Fibroblast of mammary gland (primary cell): ENCODE measurements at regions not wholly inside any gene's neighbourhood (a gene's known extent, or its start where the extent isn't known, plus 50 kb on each side); places are given as distances from the start of the nearest gene placed in this dataset.
A peak's percentile ranks its signal among the peaks of the same experiment; 100 is the strongest.
"Not testable (repeated sequence)": the region's sequence is repeated elsewhere in the genome, so short reads cannot be mapped to it uniquely, and the experiment has no call there.

Experiments
- DNase-seq: peaks from one replicate; pipeline ENCODE4 v3.0.0-alpha.2; 2010; ENCODE audit warnings: low read depth
- H3K4me3 ChIP-seq: 2 replicates; pipeline ENCODE4 v1.5.1; 2011; ENCODE audit warnings: low read depth, mild to moderate bottlenecking, low read length, moderate library complexity; ENCODE audit not compliant: control insufficient read depth

DNA sequence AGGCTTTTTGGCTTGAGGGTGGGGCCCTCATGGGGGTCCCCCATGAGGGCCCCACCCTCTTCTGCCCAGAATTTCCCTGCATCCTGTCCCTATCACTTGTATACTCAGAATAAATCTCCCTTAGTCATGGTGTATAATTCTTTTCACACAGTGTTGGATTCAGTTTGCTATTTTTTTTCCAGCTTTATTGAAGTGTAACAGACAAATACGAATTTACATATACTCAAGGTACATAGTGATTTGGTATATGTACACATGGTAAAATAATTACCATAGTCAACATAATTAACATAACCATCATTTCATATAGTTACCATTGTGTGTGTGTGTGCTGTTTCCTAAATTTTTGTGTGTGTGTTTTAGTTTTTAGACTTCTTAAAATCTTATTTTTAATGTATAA lies 289.4 kb downstream of the CNTNAP3B start:
- H3K4me3 ChIP-seq, DNase-seq: not testable (repeated sequence)

DNA sequence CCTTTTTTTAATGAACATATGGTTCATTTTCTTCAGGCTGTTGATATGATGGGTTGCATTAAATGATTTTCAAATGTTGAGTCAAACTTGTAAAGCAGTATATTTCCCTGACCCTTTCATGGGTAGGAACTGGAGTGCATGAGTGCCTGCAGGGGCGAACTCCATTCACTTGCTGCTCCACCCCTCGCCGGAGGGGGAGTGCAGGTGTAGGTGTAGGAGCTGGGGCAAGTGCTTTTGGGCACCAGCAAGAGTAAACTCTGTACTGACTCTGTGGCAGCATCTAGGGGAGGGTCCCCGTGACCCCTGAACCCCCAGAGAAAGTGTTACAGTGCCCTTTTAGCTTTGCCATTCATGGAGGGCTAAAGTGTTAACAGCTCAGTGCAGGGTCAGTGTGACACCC lies 290.3 kb downstream of the CNTNAP3B start:
- not testable (repeated sequence) for H3K4me3 ChIP-seq, DNase-seq

DNA sequence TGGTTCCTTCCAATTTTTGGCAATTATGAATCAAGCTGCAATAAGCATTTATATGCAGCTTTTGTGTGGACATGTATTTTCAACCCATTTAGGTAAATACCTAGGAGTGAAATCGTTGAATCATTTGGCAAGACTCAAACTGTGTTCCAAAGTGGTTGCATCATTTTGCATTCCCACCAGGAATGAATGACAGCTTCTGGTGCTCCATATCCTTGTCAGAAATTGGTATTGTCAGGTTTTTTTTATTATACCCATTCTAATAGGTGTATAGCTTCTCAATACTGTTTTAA lies 290.7 kb downstream of the CNTNAP3B start:
- not testable (repeated sequence) for H3K4me3 ChIP-seq, DNase-seq

GRCh38 chr9:41837684-41838561 lies 291.3 kb downstream of the CNTNAP3B start:
- H3K4me3 ChIP-seq, DNase-seq: not testable (repeated sequence)

DNA sequence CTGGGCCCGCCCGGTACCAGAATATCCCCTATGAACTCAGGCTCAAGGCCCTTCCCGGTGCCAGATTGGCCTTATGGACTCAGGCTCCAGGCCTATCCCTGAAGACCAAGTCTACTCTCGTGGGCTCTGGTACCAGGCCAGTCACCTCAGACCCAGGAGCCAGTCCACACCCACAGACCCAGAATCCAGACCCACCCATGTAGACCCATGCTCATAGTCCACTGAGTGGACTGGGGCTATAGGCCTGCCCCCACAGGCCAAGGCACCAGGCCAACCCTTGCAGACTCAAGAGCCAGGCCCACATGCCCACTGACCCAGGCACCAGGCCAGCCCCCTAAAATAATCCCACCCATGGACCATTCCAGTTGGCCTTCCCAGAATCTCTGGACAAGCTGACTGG lies 296.1 kb downstream of the CNTNAP3B start:
- not testable (repeated sequence) for DNase-seq

GRCh38 chr9:41824723-41825122 lies 304.5 kb downstream of the CNTNAP3B start:
- not testable (repeated sequence) for DNase-seq

More for the DNA sequence above, 296.1 kb downstream of the CNTNAP3B start:
- not testable (repeated sequence) for H3K4me3 ChIP-seq

DNA sequence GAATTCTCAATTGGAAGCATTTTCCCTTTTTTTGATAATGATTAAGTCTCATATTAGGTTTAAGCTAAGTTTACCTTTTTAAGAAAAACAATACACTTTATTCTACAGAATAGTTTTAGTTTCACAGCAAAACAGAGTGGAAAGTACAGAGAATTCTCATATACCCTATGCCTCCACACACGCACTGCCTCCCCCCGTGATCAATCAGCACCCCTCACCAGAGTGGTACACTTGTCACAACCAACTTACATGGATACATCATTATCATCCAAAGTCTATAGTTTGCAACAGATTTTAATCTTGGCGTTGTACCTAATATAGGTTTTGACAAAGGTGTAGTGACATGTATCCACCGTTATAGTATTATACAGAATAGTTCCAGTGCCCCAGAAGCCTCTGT lies 326.5 kb downstream of the CNTNAP3B start:
- not testable (repeated sequence) for H3K4me3 ChIP-seq, DNase-seq

More at GRCh38 chr9:41824723-41825122, 304.5 kb downstream of the CNTNAP3B start:
- H3K4me3 ChIP-seq: not testable (repeated sequence)

- not testable (repeated sequence) for DNase-seq
Measured at GRCh38 chr9:41798684-41799083, 330.5 kb downstream of the CNTNAP3B start.

GRCh38 chr9:41790719-41791363 lies 338.4 kb downstream of the CNTNAP3B start:
- DNase-seq: peak; percentile 7
- not testable (repeated sequence) for H3K4me3 ChIP-seq

More at GRCh38 chr9:41798684-41799083, 330.5 kb downstream of the CNTNAP3B start:
- not testable (repeated sequence) for H3K4me3 ChIP-seq

DNA sequence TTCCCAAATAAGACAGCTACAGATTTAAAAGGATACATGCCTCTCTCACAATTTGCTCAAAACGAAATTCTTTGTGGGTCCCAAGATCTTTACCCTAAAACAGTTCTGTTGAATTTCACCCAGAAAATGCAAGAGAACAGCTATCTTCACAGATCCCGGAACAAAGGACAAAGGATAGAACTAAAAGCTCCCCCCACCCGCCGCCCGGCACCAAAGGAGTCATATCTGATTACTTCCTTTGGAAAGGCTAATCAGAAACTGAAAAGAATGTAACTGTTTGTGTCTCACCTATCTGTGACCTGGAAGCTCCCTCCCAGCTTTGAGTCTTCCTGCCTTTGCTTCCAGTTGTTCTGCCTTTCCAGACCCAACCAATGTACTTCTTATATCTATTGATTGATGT lies 339.2 kb downstream of the CNTNAP3B start:
- not testable (repeated sequence) for DNase-seq

GRCh38 chr9:41789387-41789786 lies 339.8 kb downstream of the CNTNAP3B start:
- DNase-seq, H3K4me3 ChIP-seq: not testable (repeated sequence)

More for the DNA sequence above, 339.2 kb downstream of the CNTNAP3B start:
- H3K4me3 ChIP-seq: not testable (repeated sequence)

GRCh38 chr9:41787951-41788350 lies 341.3 kb downstream of the CNTNAP3B start:
- DNase-seq, H3K4me3 ChIP-seq: not testable (repeated sequence)

DNA sequence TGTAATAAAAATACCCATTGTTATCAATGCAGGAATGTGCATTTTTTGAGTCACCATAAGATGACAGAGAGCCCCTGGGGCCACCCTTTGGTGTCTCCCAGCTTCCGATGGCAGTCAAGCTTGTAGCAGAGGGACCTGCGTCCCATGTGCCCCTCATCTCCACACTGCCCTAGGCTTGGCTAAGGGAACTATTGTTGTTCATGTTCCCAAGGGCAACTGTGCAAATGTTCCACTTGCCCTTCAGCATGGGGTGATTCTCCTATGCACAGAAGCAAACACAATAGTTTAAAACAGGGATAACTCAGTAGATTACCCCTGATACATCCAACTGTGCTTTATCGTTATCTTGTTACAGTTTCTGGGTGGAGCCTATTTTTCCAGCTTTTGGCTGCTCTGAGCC lies 342.0 kb downstream of the CNTNAP3B start:
- not testable (repeated sequence) for DNase-seq, H3K4me3 ChIP-seq

GRCh38 chr9:41784006-41784405 lies 345.2 kb downstream of the CNTNAP3B start:
- DNase-seq, H3K4me3 ChIP-seq: not testable (repeated sequence)

GRCh38 chr9:41783070-41783810 lies 346.0 kb downstream of the CNTNAP3B start:
- not testable (repeated sequence) for DNase-seq

DNA sequence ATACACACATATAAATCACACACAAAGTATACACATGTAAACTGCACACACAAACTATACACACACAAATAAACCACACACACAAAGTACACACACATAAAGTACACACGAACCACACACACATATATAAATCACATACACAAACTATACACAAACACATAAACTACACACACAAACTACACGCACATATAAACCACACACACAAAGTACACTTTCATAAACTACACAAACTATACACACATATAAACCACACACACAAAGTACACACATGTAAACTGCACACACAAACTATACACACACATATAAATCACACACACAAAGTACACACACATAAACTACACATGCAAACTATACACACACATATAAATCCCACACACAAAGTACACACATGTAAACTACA lies 347.3 kb downstream of the CNTNAP3B start:
- not testable (repeated sequence) for DNase-seq, H3K4me3 ChIP-seq

More at GRCh38 chr9:41783070-41783810, 346.0 kb downstream of the CNTNAP3B start:
- H3K4me3 ChIP-seq: not testable (repeated sequence)

DNA sequence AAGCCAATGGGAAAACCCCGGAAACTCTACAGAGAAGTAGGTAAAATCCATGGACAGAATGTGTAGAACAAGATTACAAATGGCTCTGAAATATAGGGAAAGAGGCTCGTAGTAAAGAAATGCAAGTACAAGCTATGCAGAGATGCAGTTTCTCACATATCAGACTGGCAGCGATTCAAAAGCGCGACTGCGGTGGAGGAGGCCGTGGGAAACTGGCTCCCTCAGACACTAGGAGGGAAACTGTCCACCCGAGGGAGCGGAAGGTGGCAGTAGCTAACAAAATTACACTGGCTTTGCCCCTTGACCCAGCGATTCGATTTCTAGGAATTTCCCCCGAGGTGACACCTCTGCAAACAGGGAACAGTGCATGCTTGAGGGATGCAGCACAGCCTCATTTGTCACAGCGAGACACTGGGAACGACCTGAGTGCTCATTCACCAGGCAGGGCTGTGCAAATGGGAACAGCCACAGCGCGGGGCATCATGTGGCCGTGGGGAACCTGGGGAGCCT lies 349.3 kb downstream of the CNTNAP3B start:
- H3K4me3 ChIP-seq, DNase-seq: not testable (repeated sequence)

DNA sequence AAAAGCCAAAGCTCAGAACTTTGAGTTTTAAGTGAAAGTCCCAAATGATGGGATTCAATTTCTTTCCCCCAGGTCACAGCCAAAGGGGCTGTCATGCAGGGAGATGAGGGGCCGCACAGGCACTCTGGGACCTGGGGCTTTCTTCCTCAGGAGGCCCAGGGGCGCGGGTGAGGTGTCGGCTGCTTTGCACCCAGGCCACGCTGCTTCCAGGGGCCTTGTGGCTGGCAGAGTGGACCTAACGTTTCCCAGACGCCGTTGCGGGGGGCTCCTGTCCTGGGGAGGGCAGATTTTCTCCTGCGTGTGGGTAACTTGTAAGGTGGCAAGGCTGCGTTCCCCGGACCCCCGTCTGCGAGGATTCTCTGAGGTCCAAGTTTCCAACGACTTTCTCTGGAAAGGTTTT lies 350.0 kb downstream of the CNTNAP3B start:
- H3K4me3 ChIP-seq, DNase-seq: not testable (repeated sequence)
